ENCODE measurements at regions not wholly inside any gene's neighbourhood (a gene's known extent, or its start where the extent isn't known, plus 50 kb on each side); places are given as distances from the start of the nearest gene placed in this dataset.

GRCh38 chr6:91303326-91303725 lies 716.5 kb upstream of the MAP3K7 start:
- no peak for DNase-seq

GRCh38 chr6:91299544-91300491 lies 712.9 kb upstream of the MAP3K7 start:
- no peak for DNase-seq

GRCh38 chr6:91298543-91299145 lies 711.8 kb upstream of the MAP3K7 start:
- DNase-seq, result no peak

GRCh38 chr6:91293395-91293794 lies 706.5 kb upstream of the MAP3K7 start:
- no peak for DNase-seq

GRCh38 chr6:91291071-91291470 lies 704.2 kb upstream of the MAP3K7 start:
- DNase-seq, result no peak

- DNase-seq, result no peak
These were observed 701.9 kb upstream of the MAP3K7 start for GRCh38 chr6:91288741-91289140.

- no peak for DNase-seq
These were observed 695.0 kb upstream of the MAP3K7 start for GRCh38 chr6:91281901-91282300.

GRCh38 chr6:91280494-91280830 lies 693.6 kb upstream of the MAP3K7 start:
- DNase-seq, result no peak

GRCh38 chr6:91279740-91280493 lies 693.0 kb upstream of the MAP3K7 start:
- DNase-seq, result no peak

GRCh38 chr6:91278416-91278815 lies 691.5 kb upstream of the MAP3K7 start:
- DNase-seq, result no peak

GRCh38 chr6:91276315-91276714 lies 689.4 kb upstream of the MAP3K7 start:
- DNase-seq, result peak; percentile 20

- no peak for DNase-seq
These were observed 686.9 kb upstream of the MAP3K7 start for GRCh38 chr6:91273729-91274128.

- DNase-seq, result no peak
These were observed 684.9 kb upstream of the MAP3K7 start for GRCh38 chr6:91271807-91272206.

GRCh38 chr6:91268941-91269340 lies 682.1 kb upstream of the MAP3K7 start:
- DNase-seq, result no peak

GRCh38 chr6:91267246-91267645 lies 680.4 kb upstream of the MAP3K7 start:
- DNase-seq, result no peak

GRCh38 chr6:91266156-91266555 lies 679.3 kb upstream of the MAP3K7 start:
- DNase-seq, result no peak

GRCh38 chr6:91243436-91243835 lies 656.6 kb upstream of the MAP3K7 start:
- DNase-seq, result no peak

- DNase-seq, result no peak
These were observed 655.7 kb upstream of the MAP3K7 start for GRCh38 chr6:91242614-91242949.

GRCh38 chr6:91241946-91242613 lies 655.2 kb upstream of the MAP3K7 start:
- DNase-seq, result no peak

- DNase-seq, result peak; percentile 18
These were observed 654.2 kb upstream of the MAP3K7 start for GRCh38 chr6:91240878-91241603.

GRCh38 chr6:91221072-91221720 lies 634.3 kb upstream of the MAP3K7 start:
- DNase-seq, result no peak

Data from DMS153 (cell line).